SK-N-MC (cell line): ENCODE measurements at regions not wholly inside any gene's neighbourhood (a gene's known extent, or its start where the extent isn't known, plus 50 kb on each side); places are given as distances from the start of the nearest gene placed in this dataset.

Experiments
- DNase-seq: peaks from one replicate; pipeline ENCODE4 v3.0.0-alpha.2; 2011; ENCODE audit warnings: low read depth, low spot score
- H3K27ac ChIP-seq: fragments of 200-600 bp; sonication (generic); 2 replicates; pipeline ENCODE4 v1.5.1; 2016; ENCODE audit warnings: mixed run types
- H3K36me3 ChIP-seq: fragments of 200-600 bp; sonication (generic); 2 replicates; pipeline ENCODE4 v1.6.1; 2017; ENCODE audit warnings: antibody characterized with exemption, low read length, mixed read lengths; ENCODE audit not compliant: insufficient read depth
- H3K4me3 ChIP-seq: fragments of 200-600 bp; sonication (generic); 2 replicates; pipeline ENCODE4 v1.5.1; 2016
- H3K9ac ChIP-seq: fragments of 200-600 bp; sonication (generic); 2 replicates; pipeline ENCODE4 v1.8.0; 2017; ENCODE audit warnings: mixed run types, mixed read lengths; ENCODE audit not compliant: insufficient read length
- H3K9me3 ChIP-seq: fragments of 200-600 bp; sonication (generic); 2 replicates; pipeline ENCODE4 v1.6.1; 2017; ENCODE audit warnings: low read depth, mild to moderate bottlenecking, antibody characterized with exemption, low read length, moderate library complexity, mixed read lengths
- EZH2 ChIP-seq: fragments of 200-600 bp; sonication (generic); IDR thresholded peaks from one replicate; pipeline ENCODE4 v1.6.1; 2017; ENCODE audit warnings: antibody characterized with exemption
- FOXP2 ChIP-seq: optimal IDR thresholded peaks from 2 replicates; pipeline ENCODE3; 2011; ENCODE audit warnings: mild to moderate bottlenecking, moderate library complexity; ENCODE audit not compliant: insufficient read depth; ENCODE audit errors: extremely low read length, control extremely low read depth
- POLR2AphosphoS5 ChIP-seq: IDR thresholded peaks from 2 replicates; pipeline ENCODE4 v1.6.1; 2012; ENCODE audit warnings: mild to moderate bottlenecking, low read depth, low read length, borderline replicate concordance

GRCh38 chr3:180383332-180384020 is 218.5 kb upstream of the TTC14 start:
- TF ChIP-seq POLR2AphosphoS5: no peak
- no peak for TF ChIP-seq EZH2
- no peak for TF ChIP-seq FOXP2
- DNase-seq: peak; percentile 63
- Histone ChIP-seq H3K4me3 (no peak overlapping the region), H3K36me3 (no peaks in the 10 kb centered on the region), H3K27ac (peak overlapping the region; percentile 35; the same call in 1 of the 2 replicates), H3K9ac (no peak overlapping the region), H3K9me3 (no peaks in the 10 kb centered on the region)

- H3K4me3 ChIP-seq: no peak overlapping the region
- TF ChIP-seq FOXP2 (no peak), POLR2AphosphoS5 (no peak), EZH2 (no peak)
- no peaks in the 10 kb centered on the region for H3K36me3 ChIP-seq
- no peak overlapping the region for H3K27ac ChIP-seq
- DNase-seq: no peak
- no peak overlapping the region for H3K9ac ChIP-seq
- H3K9me3 ChIP-seq: no peaks in the 10 kb centered on the region
Observed at GRCh38 chr3:180390313-180390712, 211.7 kb upstream of the TTC14 start.

GRCh38 chr3:180391001-180391400 is 211.0 kb upstream of the TTC14 start:
- H3K9me3 ChIP-seq: no peaks in the 10 kb centered on the region
- DNase-seq: no peak
- no peak overlapping the region for H3K9ac ChIP-seq
- TF ChIP-seq EZH2 (no peak), FOXP2 (no peak), POLR2AphosphoS5 (no peak)
- H3K4me3 ChIP-seq: no peak overlapping the region
- H3K27ac ChIP-seq: no peak overlapping the region
- H3K36me3 ChIP-seq: no peaks in the 10 kb centered on the region

- Histone ChIP-seq H3K4me3 (no peak overlapping the region), H3K27ac (no peak overlapping the region), H3K9ac (no peak overlapping the region), H3K36me3 (no peaks in the 10 kb centered on the region), H3K9me3 (no peaks in the 10 kb centered on the region)
- no peak for TF ChIP-seq FOXP2
- TF ChIP-seq POLR2AphosphoS5: no peak
- no peak for TF ChIP-seq EZH2
- DNase-seq: no peak
Observed at GRCh38 chr3:180401226-180401625, 200.7 kb upstream of the TTC14 start.

- H3K4me3 ChIP-seq: no peak overlapping the region
- H3K9me3 ChIP-seq: no peaks in the 10 kb centered on the region
- H3K27ac ChIP-seq: no peak overlapping the region
- TF ChIP-seq EZH2: no peak
- no peak for TF ChIP-seq POLR2AphosphoS5
- TF ChIP-seq FOXP2: no peak
- no peak for DNase-seq
- no peak overlapping the region for H3K9ac ChIP-seq
- H3K36me3 ChIP-seq: no peaks in the 10 kb centered on the region
Observed at GRCh38 chr3:180402471-180403073, 199.4 kb upstream of the TTC14 start.

- H3K9ac ChIP-seq: no peak overlapping the region
- no peaks in the 10 kb centered on the region for H3K9me3 ChIP-seq
- no peak for DNase-seq
- no peak overlapping the region for H3K27ac ChIP-seq
- H3K36me3 ChIP-seq: no peaks in the 10 kb centered on the region
- H3K4me3 ChIP-seq: no peak overlapping the region
- TF ChIP-seq FOXP2: no peak
- TF ChIP-seq POLR2AphosphoS5: no peak
- no peak for TF ChIP-seq EZH2
Observed at GRCh38 chr3:180403156-180403555, 198.8 kb upstream of the TTC14 start.

- TF ChIP-seq EZH2 (no peak), POLR2AphosphoS5 (no peak), FOXP2 (no peak)
- H3K4me3 ChIP-seq: no peak overlapping the region
- no peak overlapping the region for H3K27ac ChIP-seq
- H3K9me3 ChIP-seq: no peaks in the 10 kb centered on the region
- H3K9ac ChIP-seq: no peak overlapping the region
- H3K36me3 ChIP-seq: no peaks in the 10 kb centered on the region
- DNase-seq: no peak
Observed at GRCh38 chr3:180408654-180409053, 193.3 kb upstream of the TTC14 start.

- Histone ChIP-seq H3K4me3 (no peak overlapping the region), H3K9me3 (no peaks in the 10 kb centered on the region), H3K27ac (no peak overlapping the region), H3K9ac (no peak overlapping the region), H3K36me3 (no peaks in the 10 kb centered on the region)
- TF ChIP-seq EZH2: no peak
- TF ChIP-seq POLR2AphosphoS5: no peak
- no peak for TF ChIP-seq FOXP2
- DNase-seq: no peak
Observed at GRCh38 chr3:180409170-180409569, 192.8 kb upstream of the TTC14 start.

- no peak for DNase-seq
- Histone ChIP-seq H3K4me3 (no peak overlapping the region), H3K9me3 (no peaks in the 10 kb centered on the region), H3K36me3 (no peaks in the 10 kb centered on the region), H3K9ac (no peak overlapping the region), H3K27ac (no peak overlapping the region)
- TF ChIP-seq FOXP2: no peak
- no peak for TF ChIP-seq EZH2
- no peak for TF ChIP-seq POLR2AphosphoS5
Observed at GRCh38 chr3:180409883-180410282, 192.1 kb upstream of the TTC14 start.
